GM12874 (cell line): ENCODE measurements at regions not wholly inside any gene's neighbourhood (a gene's known extent, or its start where the extent isn't known, plus 50 kb on each side); places are given as distances from the start of the nearest gene placed in this dataset.

Experiments
- CTCF ChIP-seq: IDR thresholded peaks from 2 replicates; pipeline ENCODE4 v1.5.1; 2011; ENCODE audit warnings: low read depth, mild to moderate bottlenecking, control low read depth, low read length, moderate library complexity; ENCODE audit not compliant: insufficient read depth

- no peak for TF ChIP-seq CTCF
Measured at GRCh38 chr15:62986948-62987347, 55.6 kb upstream of the TPM1 start.

- no peak for TF ChIP-seq CTCF
Measured at GRCh38 chr15:62988701-62989100, 53.8 kb upstream of the TPM1 start.

- TF ChIP-seq CTCF: no peak
Measured at GRCh38 chr15:62989366-62990055, 53.0 kb upstream of the TPM1 start.

- no peak for TF ChIP-seq CTCF
Measured at GRCh38 chr15:62991698-62992097, 50.8 kb upstream of the TPM1 start.

GRCh38 chr15:62992302-62992701, 50.2 kb upstream of the TPM1 start:
- no peak for TF ChIP-seq CTCF
